IMR-90 (cell line): ENCODE measurements at regions not wholly inside any gene's neighbourhood (a gene's known extent, or its start where the extent isn't known, plus 50 kb on each side); places are given as distances from the start of the nearest gene placed in this dataset.

Source experiments
- CHD1 ChIP-seq: IDR thresholded peaks from 2 replicates; pipeline ENCODE4 v1.6.1; 2012; ENCODE audit warnings: low read depth, low read length, improper control_type of control experiment
- CTCF ChIP-seq: conservative IDR thresholded peaks from 2 replicates; pipeline ENCODE4 v1.5.1; 2012; ENCODE audit warnings: mild to moderate bottlenecking, low read depth, low read length, improper control_type of control experiment
- MAZ ChIP-seq: IDR thresholded peaks from 2 replicates; pipeline ENCODE4 v1.6.1; 2012; ENCODE audit warnings: low read depth, mild to moderate bottlenecking, low read length, improper control_type of control experiment, moderate library complexity, borderline replicate concordance
- POLR2A ChIP-seq: IDR thresholded peaks from 2 replicates; pipeline ENCODE4 v1.6.1; 2012; ENCODE audit warnings: mild to moderate bottlenecking, low read depth, low read length
- RAD21 ChIP-seq: IDR thresholded peaks from 2 replicates; pipeline ENCODE4 v1.6.1; 2012; ENCODE audit warnings: low read length, improper control_type of control experiment

GRCh38 chr18:55076643-55077218 is 117.5 kb upstream of the CCDC68 start:
- TF ChIP-seq POLR2A (no peak), CTCF (no peak), CHD1 (no peak), MAZ (no peak), RAD21 (no peak)
